ENCODE measurements at regions not wholly inside any gene's neighbourhood (a gene's known extent, or its start where the extent isn't known, plus 50 kb on each side); places are given as distances from the start of the nearest gene placed in this dataset.
"Not testable (repeated sequence)": the region's sequence is repeated elsewhere in the genome, so short reads cannot be mapped to it uniquely, and the experiment has no call there.

GRCh38 chr3:139112230-139112558 lies 67.5 kb upstream of the PRR23C start:
- H4K20me1 ChIP-seq (ENCODE audit: insufficient read depth, low read length) = no peaks in the 10 kb centered on the region
- TF ChIP-seq EZH2phosphoT487 (IDR thresholded peaks at IDR 0.05; ENCODE audit: borderline replicate concordance, low read depth, low read length) (no peak), CTCF (conservative IDR thresholded peaks at IDR 0.05; ENCODE audit: low read length) (no peak)
- no peak for DNase-seq (ENCODE audit: low spot score)
- no peak overlapping the region for H3K27ac ChIP-seq (ENCODE audit: low read depth, low read length, poor library complexity, severe bottlenecking)
- H3K79me2 ChIP-seq (ENCODE audit: insufficient read depth, low read depth, low read length) = no peaks in the 10 kb centered on the region
- no peaks in the 10 kb centered on the region for H3K36me3 ChIP-seq (ENCODE audit: insufficient read depth, low read length)
- H3K4me2 ChIP-seq (ENCODE audit: low read length) = no peak overlapping the region
- CTCF ChIA-PET (ENCODE audit: unreplicated experiment) = interaction anchor here (0.6 kb wide), 1 partner anchor 176 kb away, joined by 10 read pairs; no protein-coding TSS in a partner anchor
- H3K9me3 ChIP-seq (ENCODE audit: low read length) = no peaks in the 10 kb centered on the region
- BruUV-seq (replicated peaks) = no TSS peak
- intact Hi-C loops (cut with micrococcal nuclease; ENCODE audit: unreplicated experiment) = loop anchor here (2.0 kb wide), 1 partner anchor 217 kb away; no protein-coding TSS in a partner anchor
- H3K4me3 ChIP-seq (ENCODE audit: low read depth, low read length, poor library complexity, severe bottlenecking) = no peak overlapping the region
- no peaks in the 10 kb centered on the region for H3K9me2 ChIP-seq (ENCODE audit: insufficient read depth, low read length)
- H3K4me1 ChIP-seq (ENCODE audit: insufficient read depth, low read length, poor library complexity, severe bottlenecking) = no peaks in the 10 kb centered on the region
- POLR2A ChIA-PET = no interaction called here
- H2AFZ ChIP-seq (ENCODE audit: low read length) = no peak overlapping the region

GRCh38 chr3:139113231-139113992 lies 68.7 kb upstream of the PRR23C start:
- Histone ChIP-seq H3K9me3 (ENCODE audit: low read length) (no peaks in the 10 kb centered on the region), H3K36me3 (ENCODE audit: insufficient read depth, low read length) (no peaks in the 10 kb centered on the region), H3K4me3 (ENCODE audit: low read depth, low read length, poor library complexity, severe bottlenecking) (no peak overlapping the region), H3K4me2 (ENCODE audit: low read length) (no peak overlapping the region), H3K79me2 (ENCODE audit: insufficient read depth, low read depth, low read length) (no peaks in the 10 kb centered on the region), H3K4me1 (ENCODE audit: insufficient read depth, low read length, poor library complexity, severe bottlenecking) (no peaks in the 10 kb centered on the region), H2AFZ (ENCODE audit: low read length) (no peak overlapping the region), H3K27ac (ENCODE audit: low read depth, low read length, poor library complexity, severe bottlenecking) (no peak overlapping the region), H4K20me1 (ENCODE audit: insufficient read depth, low read length) (no peaks in the 10 kb centered on the region), H3K9me2 (ENCODE audit: insufficient read depth, low read length) (no peaks in the 10 kb centered on the region)
- intact Hi-C loops (cut with micrococcal nuclease; ENCODE audit: unreplicated experiment) = loop anchor here (2.0 kb wide), 1 partner anchor 215 kb away; no protein-coding TSS in a partner anchor
- DNase-seq (ENCODE audit: low spot score) = no peak
- POLR2A ChIA-PET = no interaction called here
- CTCF ChIA-PET (ENCODE audit: unreplicated experiment) = no interaction called here
- TF ChIP-seq EZH2phosphoT487 (IDR thresholded peaks at IDR 0.05; ENCODE audit: borderline replicate concordance, low read depth, low read length) (no peak), CTCF (conservative IDR thresholded peaks at IDR 0.05; ENCODE audit: low read length) (0 out of 2 replicates have a peak, but pooled peaks have one; percentile 12)
- BruUV-seq (replicated peaks) = no TSS peak

- no peaks in the 10 kb centered on the region for H4K20me1 ChIP-seq (ENCODE audit: insufficient read depth, low read length)
- H3K79me2 ChIP-seq (ENCODE audit: insufficient read depth, low read depth, low read length) = no peaks in the 10 kb centered on the region
- no peaks in the 10 kb centered on the region for H3K9me2 ChIP-seq (ENCODE audit: insufficient read depth, low read length)
- no peak for TF ChIP-seq CTCF (conservative IDR thresholded peaks at IDR 0.05; ENCODE audit: low read length)
- no peak for TF ChIP-seq EZH2phosphoT487 (IDR thresholded peaks at IDR 0.05; ENCODE audit: borderline replicate concordance, low read depth, low read length)
- H3K36me3 ChIP-seq (ENCODE audit: insufficient read depth, low read length) = no peaks in the 10 kb centered on the region
- DNase-seq (ENCODE audit: low spot score) = peak; percentile 9
- H3K4me3 ChIP-seq (ENCODE audit: low read depth, low read length, poor library complexity, severe bottlenecking) = no peak overlapping the region
- no peak overlapping the region for H3K4me2 ChIP-seq (ENCODE audit: low read length)
- no peaks in the 10 kb centered on the region for H3K9me3 ChIP-seq (ENCODE audit: low read length)
- H3K27ac ChIP-seq (ENCODE audit: low read depth, low read length, poor library complexity, severe bottlenecking) = no peak overlapping the region
- no peak overlapping the region for H2AFZ ChIP-seq (ENCODE audit: low read length)
- POLR2A ChIA-PET = no interaction called here
- CTCF ChIA-PET (ENCODE audit: unreplicated experiment) = no interaction called here
- no TSS peak for BruUV-seq (replicated peaks)
- no peaks in the 10 kb centered on the region for H3K4me1 ChIP-seq (ENCODE audit: insufficient read depth, low read length, poor library complexity, severe bottlenecking)
- intact Hi-C loops (cut with micrococcal nuclease; ENCODE audit: unreplicated experiment) = loop anchor here (2.0 kb wide), 1 partner anchor 215 kb away; no protein-coding TSS in a partner anchor
These were observed 69.3 kb upstream of the PRR23C start for GRCh38 chr3:139113993-139114375.

GRCh38 chr3:139116631-139117030 lies 71.9 kb upstream of the PRR23C start:
- BruUV-seq (replicated peaks); intact Hi-C loops (cut with micrococcal nuclease; ENCODE audit: unreplicated experiment); DNase-seq (ENCODE audit: low spot score); CTCF ChIA-PET (ENCODE audit: unreplicated experiment); H3K4me2 ChIP-seq (ENCODE audit: low read length); H3K79me2 ChIP-seq (ENCODE audit: insufficient read depth, low read depth, low read length); H3K9me3 ChIP-seq (ENCODE audit: low read length); H2AFZ ChIP-seq (ENCODE audit: low read length); H3K27ac ChIP-seq (ENCODE audit: low read depth, low read length, poor library complexity, severe bottlenecking); H3K4me3 ChIP-seq (ENCODE audit: low read depth, low read length, poor library complexity, severe bottlenecking); H3K36me3 ChIP-seq (ENCODE audit: insufficient read depth, low read length); H3K4me1 ChIP-seq (ENCODE audit: insufficient read depth, low read length, poor library complexity, severe bottlenecking); H3K9me2 ChIP-seq (ENCODE audit: insufficient read depth, low read length); H4K20me1 ChIP-seq (ENCODE audit: insufficient read depth, low read length): not testable (repeated sequence)
- POLR2A ChIA-PET = interaction anchor here (0.6 kb wide), 1 partner anchor 1458 kb away, joined by 3 read pairs; no protein-coding TSS in a partner anchor
